ENCODE measurements at regions not wholly inside any gene's neighbourhood (a gene's known extent, or its start where the extent isn't known, plus 50 kb on each side); places are given as distances from the start of the nearest gene placed in this dataset.

GRCh38 chr5:28065656-28066055 lies 1027.3 kb upstream of the CDH9 start:
- peak; percentile 13 for DNase-seq (ENCODE audit: low spot score)

- DNase-seq (ENCODE audit: low spot score), result no peak
Measured at GRCh38 chr5:28046596-28046995, 1008.2 kb upstream of the CDH9 start.

GRCh38 chr5:28027851-28028250 lies 989.5 kb upstream of the CDH9 start:
- no peak for DNase-seq (ENCODE audit: low spot score)

GRCh38 chr5:28017178-28017577 lies 978.8 kb upstream of the CDH9 start:
- no peak for DNase-seq (ENCODE audit: low spot score)

- no peak for DNase-seq (ENCODE audit: low spot score)
Measured at GRCh38 chr5:28014779-28015178, 976.4 kb upstream of the CDH9 start.

- DNase-seq (ENCODE audit: low spot score), result no peak
Measured at GRCh38 chr5:28012538-28012937, 974.2 kb upstream of the CDH9 start.

GRCh38 chr5:28009576-28009975 lies 971.2 kb upstream of the CDH9 start:
- no peak for DNase-seq (ENCODE audit: low spot score)

GRCh38 chr5:27996665-27997064 lies 958.3 kb upstream of the CDH9 start:
- DNase-seq (ENCODE audit: low spot score), result no peak

- DNase-seq (ENCODE audit: low spot score), result no peak
Measured at GRCh38 chr5:27995867-27996266, 957.5 kb upstream of the CDH9 start.

- no peak for DNase-seq (ENCODE audit: low spot score)
Measured at GRCh38 chr5:27978322-27978721, 939.9 kb upstream of the CDH9 start.

- no peak for DNase-seq (ENCODE audit: low spot score)
Measured at GRCh38 chr5:27969157-27969556, 930.8 kb upstream of the CDH9 start.

GRCh38 chr5:27963050-27963783 lies 924.8 kb upstream of the CDH9 start:
- DNase-seq (ENCODE audit: low spot score), result no peak

GRCh38 chr5:27962198-27962597 lies 923.8 kb upstream of the CDH9 start:
- DNase-seq (ENCODE audit: low spot score), result no peak

GRCh38 chr5:27947088-27947487 lies 908.7 kb upstream of the CDH9 start:
- DNase-seq (ENCODE audit: low spot score), result peak; percentile 78

- no peak for DNase-seq (ENCODE audit: low spot score)
Measured at GRCh38 chr5:27944471-27944870, 906.1 kb upstream of the CDH9 start.

- DNase-seq (ENCODE audit: low spot score), result no peak
Measured at GRCh38 chr5:27938989-27939388, 900.6 kb upstream of the CDH9 start.

GRCh38 chr5:27928060-27928459 lies 889.7 kb upstream of the CDH9 start:
- DNase-seq (ENCODE audit: low spot score), result no peak

GRCh38 chr5:27911216-27911615 lies 872.8 kb upstream of the CDH9 start:
- DNase-seq (ENCODE audit: low spot score), result no peak

- no peak for DNase-seq (ENCODE audit: low spot score)
Measured at GRCh38 chr5:27908341-27908740, 870.0 kb upstream of the CDH9 start.

- DNase-seq (ENCODE audit: low spot score), result no peak
Measured at GRCh38 chr5:27906931-27907601, 868.7 kb upstream of the CDH9 start.

GRCh38 chr5:27906481-27906880 lies 868.1 kb upstream of the CDH9 start:
- DNase-seq (ENCODE audit: low spot score), result no peak

GRCh38 chr5:27900761-27901160 lies 862.4 kb upstream of the CDH9 start:
- no peak for DNase-seq (ENCODE audit: low spot score)

- no peak for DNase-seq (ENCODE audit: low spot score)
Measured at GRCh38 chr5:27876071-27876470, 837.7 kb upstream of the CDH9 start.
